Karpas-422 (cell line): ENCODE measurements at regions not wholly inside any gene's neighbourhood (a gene's known extent, or its start where the extent isn't known, plus 50 kb on each side); places are given as distances from the start of the nearest gene placed in this dataset.
A peak's percentile ranks its signal among the peaks of the same experiment; 100 is the strongest.

ENCODE experiments used
- DNase-seq: peaks from one replicate; pipeline ENCODE4 v3.0.0-alpha.2; 2015
- H2AFZ ChIP-seq: fragments of 200-600 bp; sonication (generic); 2 replicates; pipeline ENCODE4 v1.6.1; 2014; ENCODE audit warnings: antibody characterized with exemption, low read length, mixed read lengths
- H3K27ac ChIP-seq: fragments of 200-600 bp; sonication (generic); 2 replicates; pipeline ENCODE4 v1.5.1; 2014; ENCODE audit warnings: mild to moderate bottlenecking, low read length, moderate library complexity
- H3K27me3 ChIP-seq: fragments of 200-600 bp; sonication (generic); 2 replicates; pipeline ENCODE4 v1.6.1; 2014; ENCODE audit warnings: low read length, mixed read lengths
- H3K36me3 ChIP-seq: fragments of 200-600 bp; sonication (generic); 2 replicates; pipeline ENCODE4 v1.6.1; 2014; ENCODE audit warnings: low read length, mixed read lengths; ENCODE audit not compliant: insufficient read depth
- H3K4me1 ChIP-seq: fragments of 200-600 bp; sonication (generic); 2 replicates; pipeline ENCODE4 v1.6.1; 2014; ENCODE audit warnings: mild to moderate bottlenecking, low read length, mixed read lengths
- H3K4me2 ChIP-seq: fragments of 200-600 bp; sonication (generic); 2 replicates; pipeline ENCODE4 v1.6.1; 2014; ENCODE audit warnings: low read length, low read depth, mild to moderate bottlenecking; ENCODE audit not compliant: poor library complexity, severe bottlenecking
- H3K4me3 ChIP-seq: fragments of 200-600 bp; sonication (generic); 2 replicates; pipeline ENCODE4 v1.5.1; 2014; ENCODE audit warnings: mild to moderate bottlenecking, antibody characterized with exemption, low read length, mixed read lengths
- H3K79me2 ChIP-seq: fragments of 200-600 bp; sonication (generic); 2 replicates; pipeline ENCODE4 v1.6.1; 2014; ENCODE audit warnings: mild to moderate bottlenecking, low read length, mixed read lengths
- H3K9ac ChIP-seq: fragments of 200-600 bp; sonication (generic); 2 replicates; pipeline ENCODE4 v1.6.0; 2014; ENCODE audit warnings: low read length
- H3K9me2 ChIP-seq: fragments of 200-600 bp; sonication (generic), shearing (Covaris generic); replicated peaks from 2 replicates; pipeline ENCODE4 v1.6.0; 2014; ENCODE audit warnings: mild to moderate bottlenecking, low read length, moderate library complexity; ENCODE audit not compliant: insufficient read depth
- H3K9me3 ChIP-seq: fragments of 300-700, 200-600 bp; sonication (generic); 2 replicates; pipeline ENCODE4 v1.6.1; 2014; ENCODE audit warnings: low read length, mixed read lengths
- H4K20me1 ChIP-seq: fragments of 200-600 bp; sonication (generic); 2 replicates; pipeline ENCODE4 v1.6.1; 2014; ENCODE audit warnings: mild to moderate bottlenecking, antibody characterized with exemption, low read length, low read depth; ENCODE audit not compliant: insufficient read depth

- Histone ChIP-seq H3K27me3 (no peaks in the 10 kb centered on the region), H3K27ac (no peak overlapping the region), H3K9me2 (no peaks in the 10 kb centered on the region), H3K9me3 (no peaks in the 10 kb centered on the region), H3K9ac (no peak overlapping the region), H2AFZ (no peak overlapping the region), H3K4me2 (no peak overlapping the region), H4K20me1 (no peaks in the 10 kb centered on the region), H3K79me2 (no peaks in the 10 kb centered on the region), H3K4me3 (no peak overlapping the region), H3K36me3 (no peaks in the 10 kb centered on the region), H3K4me1 (peaks cover 6% of the 10 kb centered on the region)
- no peak for DNase-seq
Observed at GRCh38 chr15:58286523-58286922, 145.3 kb upstream of the LIPC start.

DNA sequence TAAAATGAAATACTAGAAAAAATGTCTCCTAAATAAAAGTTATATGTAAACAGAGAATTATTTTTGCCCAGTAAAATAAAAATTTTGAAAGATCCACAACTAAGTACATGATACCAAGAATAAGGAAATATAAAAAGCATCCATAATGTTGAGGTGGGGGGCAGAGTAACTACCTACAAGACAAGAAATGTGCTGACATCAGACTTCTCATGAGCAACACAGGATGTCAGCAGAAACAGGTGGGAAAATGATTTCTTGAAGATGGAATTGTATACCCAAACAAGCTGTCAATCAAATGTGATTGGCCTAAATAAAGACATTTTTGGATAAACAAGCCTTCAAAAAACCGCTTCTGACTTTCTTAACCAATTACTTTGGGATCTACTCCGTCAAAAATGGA, 143.9 kb upstream of the LIPC start:
- no peak for DNase-seq

DNA sequence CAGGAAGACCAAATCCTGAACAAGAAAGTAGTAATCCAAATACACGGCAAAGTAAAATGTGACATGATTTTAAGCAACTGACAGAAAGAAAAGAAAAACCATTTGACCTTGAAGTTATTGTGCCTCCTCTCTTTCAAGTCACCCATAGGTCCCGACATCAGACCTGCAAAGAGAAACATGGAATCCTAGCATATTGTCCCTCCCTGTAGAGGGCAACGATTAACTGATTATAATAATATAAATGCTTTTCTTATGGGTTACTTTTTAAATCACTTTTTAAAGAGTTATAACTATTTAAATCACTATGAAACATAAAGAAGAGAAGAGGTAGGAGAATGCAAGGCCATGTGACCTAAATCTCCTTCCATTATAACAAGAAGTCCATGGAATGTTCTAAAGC, 143.2 kb upstream of the LIPC start:
- Histone ChIP-seq H4K20me1 (no peaks in the 10 kb centered on the region), H3K27ac (no peak overlapping the region), H3K9ac (no peak overlapping the region), H3K36me3 (no peaks in the 10 kb centered on the region), H2AFZ (no peak overlapping the region), H3K4me3 (no peak overlapping the region), H3K27me3 (no peaks in the 10 kb centered on the region), H3K9me2 (no peaks in the 10 kb centered on the region), H3K4me2 (no peak overlapping the region), H3K79me2 (no peaks in the 10 kb centered on the region), H3K4me1 (peaks cover 26% of the 10 kb centered on the region), H3K9me3 (no peaks in the 10 kb centered on the region)
- no peak for DNase-seq

More for the DNA sequence above, 143.9 kb upstream of the LIPC start:
- H2AFZ ChIP-seq, result no peak overlapping the region
- H3K4me2 ChIP-seq, result no peak overlapping the region
- no peaks in the 10 kb centered on the region for H3K36me3 ChIP-seq
- no peak overlapping the region for H3K9ac ChIP-seq
- H3K79me2 ChIP-seq, result no peaks in the 10 kb centered on the region
- H3K4me3 ChIP-seq, result no peak overlapping the region
- no peaks in the 10 kb centered on the region for H3K27me3 ChIP-seq
- no peaks in the 10 kb centered on the region for H3K9me3 ChIP-seq
- H3K27ac ChIP-seq, result no peak overlapping the region
- no peaks in the 10 kb centered on the region for H3K9me2 ChIP-seq
- H3K4me1 ChIP-seq, result peaks cover 19% of the 10 kb centered on the region
- no peaks in the 10 kb centered on the region for H4K20me1 ChIP-seq

DNA sequence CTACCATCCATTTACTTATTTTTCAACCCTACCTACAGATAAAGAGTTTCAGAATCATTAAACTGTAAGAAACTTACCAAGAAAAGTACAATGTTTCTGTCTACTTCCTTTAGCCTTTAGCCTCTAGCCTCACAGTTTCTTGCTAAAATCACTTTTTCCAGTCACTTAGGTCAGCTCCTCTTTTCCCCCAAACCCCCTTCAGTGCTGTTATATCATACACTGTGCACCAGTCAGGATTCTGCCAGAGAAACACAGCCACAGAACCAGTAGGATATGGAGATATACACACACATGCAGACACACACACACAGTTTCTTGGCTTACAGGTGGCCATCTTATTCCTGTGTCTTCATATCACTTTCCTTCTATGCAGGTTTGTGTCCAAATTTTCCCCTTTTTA, 139.9 kb upstream of the LIPC start:
- Histone ChIP-seq H4K20me1 (no peaks in the 10 kb centered on the region), H3K4me3 (no peak overlapping the region), H2AFZ (no peak overlapping the region), H3K4me2 (no peak overlapping the region), H3K27me3 (no peaks in the 10 kb centered on the region; the same call in 1 of the 2 replicates), H3K9ac (no peak overlapping the region; the same call in 1 of the 2 replicates), H3K79me2 (no peaks in the 10 kb centered on the region), H3K4me1 (peaks cover 57% of the 10 kb centered on the region), H3K9me2 (no peaks in the 10 kb centered on the region), H3K36me3 (no peaks in the 10 kb centered on the region), H3K27ac (peak overlapping the region; percentile 74; the same call in 1 of the 2 replicates), H3K9me3 (no peaks in the 10 kb centered on the region)
- no peak for DNase-seq

DNA sequence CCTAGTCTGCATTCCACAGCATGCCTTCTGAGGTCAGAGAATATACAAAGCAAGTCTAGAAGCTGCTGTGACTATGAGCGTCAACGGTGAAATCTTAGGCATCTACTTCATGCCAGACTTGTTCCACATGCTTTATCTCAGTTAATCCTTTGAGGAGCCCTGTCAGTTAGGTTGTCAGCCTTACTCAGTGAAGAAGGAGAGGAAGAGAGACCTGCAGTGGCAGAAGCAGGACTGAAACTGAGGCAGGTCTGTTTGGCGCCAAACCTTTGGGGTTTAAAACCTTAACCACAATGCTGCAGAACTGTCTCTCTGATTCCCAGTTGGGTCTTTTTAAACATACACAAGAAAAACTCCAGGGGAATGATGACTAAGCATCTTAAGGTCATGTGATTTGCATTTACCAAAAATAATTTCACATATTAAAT, 139.0 kb upstream of the LIPC start:
- Histone ChIP-seq H3K9me2 (no peaks in the 10 kb centered on the region), H3K4me1 (peaks cover 66% of the 10 kb centered on the region), H3K4me3 (peak overlapping the region; percentile 41), H3K79me2 (no peaks in the 10 kb centered on the region), H3K9ac (peak overlapping the region; percentile 38), H3K27ac (peak overlapping the region; percentile 74), H3K4me2 (peak overlapping the region; percentile 67), H4K20me1 (no peaks in the 10 kb centered on the region), H2AFZ (peak overlapping the region; percentile 74; the same call in 1 of the 2 replicates), H3K27me3 (no peaks in the 10 kb centered on the region; the same call in 1 of the 2 replicates), H3K9me3 (no peaks in the 10 kb centered on the region), H3K36me3 (no peaks in the 10 kb centered on the region)
- DNase-seq, result peak; percentile 73

DNA sequence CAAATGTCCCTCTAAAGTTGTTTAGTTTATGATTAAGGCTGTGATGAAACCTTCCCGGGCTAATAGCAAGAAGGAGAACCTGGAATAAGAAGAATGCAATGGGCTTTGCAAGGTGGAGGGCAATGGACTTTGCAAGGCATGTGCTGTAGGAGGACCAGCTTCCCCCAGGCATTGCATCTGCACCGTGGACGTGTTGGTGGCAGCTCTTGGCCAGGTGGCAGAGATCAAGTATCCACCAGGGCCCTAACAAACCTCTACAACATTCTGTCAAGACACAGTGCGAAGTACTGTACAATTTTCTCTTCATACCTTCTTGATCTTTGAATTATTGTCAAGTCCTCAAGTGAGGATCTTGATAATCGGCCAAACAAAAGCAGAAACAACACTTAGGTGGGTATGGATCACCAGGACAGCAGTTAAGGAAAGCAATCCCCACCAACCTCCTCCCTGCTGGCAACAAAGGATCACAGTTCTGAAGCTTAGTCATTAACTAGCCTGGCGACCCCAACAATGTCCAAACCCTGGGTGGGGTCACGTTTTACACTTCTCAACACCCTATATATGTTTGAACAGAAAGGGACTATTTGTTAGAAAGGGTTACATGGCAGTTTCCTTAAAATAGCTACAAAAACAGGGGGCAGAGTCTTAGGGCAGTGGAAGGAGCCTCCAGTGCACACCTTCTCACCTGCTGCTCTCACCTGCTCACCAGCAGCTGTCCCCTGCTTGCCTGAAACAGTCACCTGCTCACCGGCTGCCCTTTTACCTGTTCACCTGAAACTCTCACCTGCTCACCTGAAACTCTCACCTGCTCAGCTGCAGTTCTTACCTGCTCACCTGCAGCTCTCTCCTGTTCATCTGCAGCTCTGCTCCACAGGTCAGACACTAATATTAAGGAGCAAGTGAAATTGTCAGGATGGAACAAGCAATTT, 137.9 kb upstream of the LIPC start:
- no peaks in the 10 kb centered on the region for H3K79me2 ChIP-seq
- H3K9me2 ChIP-seq, result no peaks in the 10 kb centered on the region
- H3K27me3 ChIP-seq, result no peaks in the 10 kb centered on the region; the same call in 1 of the 2 replicates
- H3K4me1 ChIP-seq, result peaks cover 75% of the 10 kb centered on the region
- no peak overlapping the region for H2AFZ ChIP-seq
- H3K27ac ChIP-seq, result peak overlapping the region; percentile 74
- peak; percentile 34 for DNase-seq
- H3K9me3 ChIP-seq, result no peaks in the 10 kb centered on the region
- no peaks in the 10 kb centered on the region for H4K20me1 ChIP-seq
- 0 out of 2 replicates have a peak overlapping the region, but pooled peaks have one; percentile 20 for H3K4me3 ChIP-seq
- peak overlapping the region; percentile 67 for H3K4me2 ChIP-seq
- H3K9ac ChIP-seq, result peak overlapping the region; percentile 14; the same call in 1 of the 2 replicates
- H3K36me3 ChIP-seq, result no peaks in the 10 kb centered on the region

GRCh38 chr15:58294681-58295254, 137.0 kb upstream of the LIPC start:
- no peak for DNase-seq
- Histone ChIP-seq H3K4me1 (peaks cover 75% of the 10 kb centered on the region), H3K4me2 (no peak overlapping the region), H4K20me1 (no peaks in the 10 kb centered on the region), H3K79me2 (no peaks in the 10 kb centered on the region), H2AFZ (no peak overlapping the region), H3K36me3 (no peaks in the 10 kb centered on the region), H3K9ac (no peak overlapping the region), H3K27ac (no peak overlapping the region), H3K9me3 (no peaks in the 10 kb centered on the region), H3K4me3 (no peak overlapping the region), H3K9me2 (no peaks in the 10 kb centered on the region), H3K27me3 (no peaks in the 10 kb centered on the region; the same call in 1 of the 2 replicates)

DNA sequence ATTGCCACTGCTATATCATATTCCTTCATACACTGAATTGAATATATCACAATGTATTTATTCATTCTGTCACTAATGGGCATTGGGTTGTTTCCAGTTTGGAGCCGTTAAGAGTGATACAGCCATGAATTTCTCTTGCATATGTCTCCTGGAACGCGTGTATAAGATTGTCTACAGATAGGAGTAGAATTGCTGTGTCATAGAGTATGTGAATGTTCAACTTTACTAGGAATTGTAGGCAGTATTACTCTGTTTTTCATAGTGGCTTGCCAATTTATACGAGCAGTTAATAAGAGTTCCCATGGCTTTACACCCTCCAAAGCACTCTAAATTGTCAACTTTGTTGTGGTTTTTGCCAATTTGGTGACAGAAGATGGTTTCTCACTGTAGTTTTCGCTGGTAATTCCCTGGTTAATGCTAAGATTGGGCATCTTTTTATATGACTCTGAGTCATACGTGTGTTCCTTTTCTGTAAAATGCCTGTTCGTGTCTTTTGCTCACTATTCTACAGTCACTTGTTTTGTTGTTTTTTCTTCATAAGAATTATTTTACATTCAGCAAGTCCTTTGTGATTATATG, 136.1 kb upstream of the LIPC start:
- Histone ChIP-seq H3K4me3 (no peak overlapping the region), H3K79me2 (no peaks in the 10 kb centered on the region), H3K9me3 (no peaks in the 10 kb centered on the region), H3K36me3 (no peaks in the 10 kb centered on the region), H2AFZ (no peak overlapping the region), H3K4me2 (no peak overlapping the region), H3K27ac (no peak overlapping the region), H4K20me1 (no peaks in the 10 kb centered on the region), H3K9me2 (no peaks in the 10 kb centered on the region), H3K27me3 (no peaks in the 10 kb centered on the region; the same call in 1 of the 2 replicates), H3K9ac (no peak overlapping the region), H3K4me1 (peaks cover 71% of the 10 kb centered on the region)
- DNase-seq, result no peak
